Chondrocyte (in vitro differentiated cells): ENCODE measurements at regions not wholly inside any gene's neighbourhood (a gene's known extent, or its start where the extent isn't known, plus 50 kb on each side); places are given as distances from the start of the nearest gene placed in this dataset.
"Not testable (repeated sequence)": the region's sequence is repeated elsewhere in the genome, so short reads cannot be mapped to it uniquely, and the experiment has no call there.

Experiments used
- DNase-seq: peaks from one replicate; pipeline ENCODE4 v3.0.0; 2021; ENCODE audit warnings: mixed read lengths, low spot score
- H3K27ac Mint-ChIP-seq: one replicate; pipeline ENCODE4 v1.8.0; 2021; ENCODE audit warnings: mild to moderate bottlenecking, moderate library complexity, mixed read lengths; ENCODE audit not compliant: unreplicated experiment
- H3K27me3 Mint-ChIP-seq: 2 replicates; pipeline ENCODE4 v1.8.0; 2021; ENCODE audit warnings: low read depth, mixed read lengths
- H3K36me3 Mint-ChIP-seq: 2 replicates; pipeline ENCODE4 v1.8.0; 2021; ENCODE audit warnings: low read depth, mixed read lengths
- H3K4me1 Mint-ChIP-seq: 2 replicates; pipeline ENCODE4 v1.8.0; 2021; ENCODE audit warnings: low read depth, mild to moderate bottlenecking, mixed read lengths
- H3K4me3 Mint-ChIP-seq: one replicate; pipeline ENCODE4 v1.8.0; 2021; ENCODE audit warnings: mild to moderate bottlenecking, moderate library complexity, mixed read lengths; ENCODE audit not compliant: unreplicated experiment
- H3K9me3 Mint-ChIP-seq: 2 replicates; pipeline ENCODE4 v1.8.0; 2021; ENCODE audit warnings: low read depth, mixed read lengths

- not testable (repeated sequence) for H3K9me3 Mint-ChIP-seq, H3K36me3 Mint-ChIP-seq, DNase-seq, H3K27ac Mint-ChIP-seq, H3K4me1 Mint-ChIP-seq, H3K27me3 Mint-ChIP-seq
- H3K4me3 Mint-ChIP-seq: peak overlapping the region; percentile 67
These were observed 140.7 kb downstream of the SPATA31A7 start for GRCh38 chr9:61330342-61331092.

- H3K9me3 Mint-ChIP-seq, H3K27ac Mint-ChIP-seq, H3K4me1 Mint-ChIP-seq, DNase-seq, H3K36me3 Mint-ChIP-seq, H3K27me3 Mint-ChIP-seq, H3K4me3 Mint-ChIP-seq: not testable (repeated sequence)
These were observed 167.1 kb downstream of the SPATA31A7 start for GRCh38 chr9:61356936-61357335.

GRCh38 chr9:61374390-61374789 lies 184.6 kb downstream of the SPATA31A7 start:
- not testable (repeated sequence) for H3K27ac Mint-ChIP-seq, H3K27me3 Mint-ChIP-seq

GRCh38 chr9:61376159-61376558 lies 186.3 kb downstream of the SPATA31A7 start:
- not testable (repeated sequence) for DNase-seq, H3K4me3 Mint-ChIP-seq, H3K27ac Mint-ChIP-seq, H3K36me3 Mint-ChIP-seq, H3K4me1 Mint-ChIP-seq, H3K27me3 Mint-ChIP-seq, H3K9me3 Mint-ChIP-seq

More at GRCh38 chr9:61374390-61374789, 184.6 kb downstream of the SPATA31A7 start:
- not testable (repeated sequence) for H3K9me3 Mint-ChIP-seq, DNase-seq, H3K4me1 Mint-ChIP-seq, H3K36me3 Mint-ChIP-seq, H3K4me3 Mint-ChIP-seq

- not testable (repeated sequence) for H3K4me1 Mint-ChIP-seq, H3K36me3 Mint-ChIP-seq, H3K4me3 Mint-ChIP-seq, H3K9me3 Mint-ChIP-seq, H3K27me3 Mint-ChIP-seq, H3K27ac Mint-ChIP-seq, DNase-seq
These were observed 196.4 kb downstream of the SPATA31A7 start for GRCh38 chr9:61386035-61386815.

- H3K9me3 Mint-ChIP-seq, H3K27me3 Mint-ChIP-seq, H3K36me3 Mint-ChIP-seq, DNase-seq, H3K4me1 Mint-ChIP-seq, H3K4me3 Mint-ChIP-seq, H3K27ac Mint-ChIP-seq: not testable (repeated sequence)
These were observed 196.9 kb downstream of the SPATA31A7 start for GRCh38 chr9:61386816-61387102.

GRCh38 chr9:61402692-61403091 lies 212.9 kb downstream of the SPATA31A7 start:
- H3K27ac Mint-ChIP-seq, H3K4me1 Mint-ChIP-seq, H3K4me3 Mint-ChIP-seq, DNase-seq, H3K27me3 Mint-ChIP-seq, H3K36me3 Mint-ChIP-seq, H3K9me3 Mint-ChIP-seq: not testable (repeated sequence)

- not testable (repeated sequence) for H3K27ac Mint-ChIP-seq, H3K4me3 Mint-ChIP-seq, H3K9me3 Mint-ChIP-seq, DNase-seq, H3K4me1 Mint-ChIP-seq, H3K36me3 Mint-ChIP-seq, H3K27me3 Mint-ChIP-seq
These were observed 222.2 kb downstream of the SPATA31A7 start for GRCh38 chr9:61411933-61412605.

- not testable (repeated sequence) for H3K27ac Mint-ChIP-seq, H3K4me1 Mint-ChIP-seq, H3K36me3 Mint-ChIP-seq, DNase-seq, H3K27me3 Mint-ChIP-seq, H3K4me3 Mint-ChIP-seq, H3K9me3 Mint-ChIP-seq
These were observed 222.9 kb downstream of the SPATA31A7 start for GRCh38 chr9:61412738-61413137.

GRCh38 chr9:61418174-61418573 lies 228.3 kb downstream of the SPATA31A7 start:
- not testable (repeated sequence) for H3K4me1 Mint-ChIP-seq, H3K36me3 Mint-ChIP-seq, H3K27ac Mint-ChIP-seq, H3K27me3 Mint-ChIP-seq, H3K9me3 Mint-ChIP-seq, DNase-seq, H3K4me3 Mint-ChIP-seq

- not testable (repeated sequence) for H3K36me3 Mint-ChIP-seq, DNase-seq, H3K27ac Mint-ChIP-seq, H3K4me1 Mint-ChIP-seq, H3K9me3 Mint-ChIP-seq, H3K4me3 Mint-ChIP-seq, H3K27me3 Mint-ChIP-seq
These were observed 230.6 kb downstream of the SPATA31A7 start for GRCh38 chr9:61420267-61420958.

- H3K27me3 Mint-ChIP-seq, H3K4me1 Mint-ChIP-seq, DNase-seq, H3K36me3 Mint-ChIP-seq, H3K27ac Mint-ChIP-seq, H3K4me3 Mint-ChIP-seq, H3K9me3 Mint-ChIP-seq: not testable (repeated sequence)
These were observed 257.4 kb downstream of the SPATA31A7 start for GRCh38 chr9:61447189-61447588.
